NCI-H2171 (cell line): ENCODE measurements at regions not wholly inside any gene's neighbourhood (a gene's known extent, or its start where the extent isn't known, plus 50 kb on each side); places are given as distances from the start of the nearest gene placed in this dataset.

Source experiments
- DNase-seq: peaks from one replicate; lab custom pipeline; 2025; lab: John Stamatoyannopoulos, UW

- no peak for DNase-seq
Measured at GRCh38 chr18:5640939-5641338, 97.1 kb upstream of the EPB41L3 start.

DNA sequence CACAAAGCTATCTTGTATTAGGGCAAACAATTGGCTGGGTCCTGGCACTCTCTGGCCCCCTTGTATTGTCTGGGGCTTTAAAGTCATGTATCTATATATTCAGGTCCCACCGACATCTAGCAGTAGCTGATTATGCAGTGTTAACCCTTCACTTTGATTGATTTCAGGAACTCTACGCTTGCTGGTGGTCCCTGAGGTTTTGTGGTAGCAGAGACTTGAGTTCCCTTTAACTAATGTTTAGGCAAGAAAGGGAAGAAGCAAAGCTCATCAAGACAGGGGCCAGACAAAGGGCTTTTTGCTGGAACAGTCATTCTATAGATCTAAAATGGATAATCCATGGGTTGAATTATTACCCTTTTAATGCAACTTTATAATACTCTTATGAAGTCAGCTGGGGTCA, 95.3 kb upstream of the EPB41L3 start:
- DNase-seq, result no peak

GRCh38 chr18:5632041-5632440, 88.2 kb upstream of the EPB41L3 start:
- DNase-seq, result no peak

- no peak for DNase-seq
Measured at GRCh38 chr18:5630900-5631413, 87.2 kb upstream of the EPB41L3 start.

DNA sequence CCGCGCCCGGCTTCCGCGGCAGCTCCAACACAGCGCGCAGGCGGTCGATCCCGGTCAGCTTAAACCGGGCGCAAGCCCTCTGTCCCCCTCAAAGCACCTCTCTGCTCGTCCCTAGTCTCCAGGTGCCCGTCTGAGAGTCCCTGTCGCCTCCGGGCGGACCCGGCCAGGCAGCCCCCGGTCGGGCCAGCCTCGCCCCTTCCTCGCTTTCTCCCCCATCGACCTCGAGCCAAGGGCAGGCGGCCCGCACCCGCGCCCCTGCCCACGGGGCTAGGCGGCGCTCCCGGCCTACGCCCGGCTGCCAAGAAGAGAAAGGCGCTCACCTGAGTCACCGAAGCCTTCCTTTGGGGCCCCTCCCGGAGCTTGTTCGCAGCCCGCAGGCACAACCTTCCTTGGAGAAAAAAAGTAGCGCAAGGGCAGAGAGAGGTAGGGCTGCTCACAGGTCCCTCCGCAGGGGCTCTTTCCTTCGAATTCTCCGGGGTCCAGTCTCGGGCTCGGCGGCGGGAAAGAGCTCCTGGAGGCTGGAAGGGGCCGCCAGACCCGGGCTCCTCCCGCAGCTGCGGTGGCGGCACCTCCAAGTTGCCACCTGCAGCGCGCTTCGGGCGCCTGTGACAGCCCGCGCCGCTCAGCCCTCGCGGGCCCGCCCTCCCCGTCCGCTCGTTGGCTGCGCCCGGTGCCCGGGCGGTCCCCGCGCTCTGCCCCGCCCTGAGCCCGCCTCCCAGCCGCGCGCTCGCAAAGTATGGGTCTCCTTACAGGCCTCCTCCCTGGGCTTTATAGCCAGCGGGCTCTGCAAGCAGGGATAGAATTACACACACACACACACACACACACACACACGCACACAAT, 86.5 kb upstream of the EPB41L3 start:
- peak; percentile 85 for DNase-seq

- peak; percentile 37 for DNase-seq
Measured at GRCh38 chr18:5628512-5629255, 84.9 kb upstream of the EPB41L3 start.

DNA sequence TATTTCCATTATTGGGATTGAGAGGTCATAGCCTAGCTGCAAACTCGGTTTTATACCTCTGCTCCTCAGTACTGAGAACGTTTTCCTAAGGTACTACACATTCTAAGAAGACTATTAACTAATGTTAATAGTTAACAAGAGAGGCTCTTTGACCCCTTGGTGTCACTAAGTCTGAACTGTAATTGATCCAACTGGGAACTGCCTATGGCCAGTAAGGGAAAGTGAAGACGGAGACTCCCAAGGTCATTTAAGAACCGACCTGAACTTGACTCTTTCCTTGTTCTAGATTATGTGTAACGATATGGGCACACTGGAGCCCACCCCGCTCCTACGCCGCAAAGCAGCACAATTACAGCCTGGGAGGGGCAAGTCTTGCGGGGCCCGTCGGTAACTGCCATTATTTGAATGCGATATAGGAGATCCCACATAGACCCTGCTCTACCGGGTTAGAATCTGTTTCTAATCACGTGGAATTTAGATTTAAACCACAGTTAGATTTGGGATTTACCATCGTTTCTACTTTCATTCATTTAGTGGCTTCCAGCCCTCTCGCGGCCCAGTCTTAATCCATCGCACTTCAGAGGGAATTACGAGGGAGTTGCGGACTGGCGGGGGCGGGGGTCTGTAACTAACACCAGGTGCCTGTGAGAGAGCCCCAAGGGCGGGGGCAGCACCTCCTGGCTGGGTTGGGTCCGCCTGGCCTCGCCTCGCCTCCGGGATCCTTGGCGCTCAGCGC, 84.1 kb upstream of the EPB41L3 start:
- DNase-seq, result no peak

- DNase-seq, result no peak
Measured at GRCh38 chr18:5626130-5626880, 82.5 kb upstream of the EPB41L3 start.

DNA sequence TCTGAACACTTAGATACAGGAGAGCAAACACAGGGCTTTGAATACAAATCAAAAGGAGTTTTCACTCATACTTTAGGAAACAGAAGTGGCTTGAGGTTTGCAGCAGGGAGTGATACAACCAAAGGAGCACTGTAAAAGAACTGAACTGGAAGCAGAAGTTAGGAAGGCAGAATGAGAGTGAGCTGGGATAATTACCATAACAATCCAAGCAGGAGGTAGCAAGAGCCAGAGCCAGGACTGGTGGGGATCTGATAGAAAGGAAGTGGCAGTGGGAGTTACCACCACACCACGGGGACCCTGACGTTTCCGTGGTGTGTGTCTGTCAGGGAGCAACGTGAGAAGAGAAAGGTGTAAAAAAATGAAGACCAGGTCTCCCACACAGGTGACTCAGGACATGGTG, 81.3 kb upstream of the EPB41L3 start:
- DNase-seq, result no peak

DNA sequence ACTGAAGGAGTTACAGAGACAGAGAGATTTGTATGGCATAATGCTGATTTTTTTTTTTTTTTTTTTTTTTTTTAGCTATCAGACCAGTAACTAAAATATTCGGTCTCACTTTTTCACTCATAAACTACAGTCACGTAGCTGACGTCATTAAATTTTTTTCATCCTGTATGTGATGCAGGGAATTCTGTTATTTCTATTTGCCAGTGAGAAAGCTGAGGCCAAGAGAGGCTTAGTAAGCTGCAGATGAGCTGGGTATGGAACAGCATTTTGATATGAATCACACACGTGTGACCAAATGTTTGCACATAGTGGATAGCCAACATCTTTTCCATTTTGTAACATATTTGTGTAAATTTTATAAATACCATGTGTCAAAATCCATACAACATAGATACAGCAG, 79.1 kb upstream of the EPB41L3 start:
- no peak for DNase-seq

DNA sequence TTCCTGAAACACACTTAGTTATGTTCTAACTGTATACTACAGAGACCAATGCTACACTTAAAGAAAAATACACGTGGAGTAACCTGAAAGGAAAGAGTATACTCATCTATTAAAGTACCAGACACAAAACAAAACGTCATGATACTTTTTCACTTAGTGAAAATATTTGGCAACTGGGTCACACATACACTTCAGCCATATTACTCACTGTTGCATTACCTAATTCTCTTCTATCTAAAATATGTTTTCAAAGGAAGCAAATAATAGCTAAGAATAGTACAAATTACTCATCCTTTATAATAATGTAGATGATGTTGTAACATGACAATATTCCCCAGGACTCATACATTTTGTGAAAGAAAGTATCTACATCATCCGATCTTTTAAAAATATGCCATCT, 76.5 kb upstream of the EPB41L3 start:
- no peak for DNase-seq

DNA sequence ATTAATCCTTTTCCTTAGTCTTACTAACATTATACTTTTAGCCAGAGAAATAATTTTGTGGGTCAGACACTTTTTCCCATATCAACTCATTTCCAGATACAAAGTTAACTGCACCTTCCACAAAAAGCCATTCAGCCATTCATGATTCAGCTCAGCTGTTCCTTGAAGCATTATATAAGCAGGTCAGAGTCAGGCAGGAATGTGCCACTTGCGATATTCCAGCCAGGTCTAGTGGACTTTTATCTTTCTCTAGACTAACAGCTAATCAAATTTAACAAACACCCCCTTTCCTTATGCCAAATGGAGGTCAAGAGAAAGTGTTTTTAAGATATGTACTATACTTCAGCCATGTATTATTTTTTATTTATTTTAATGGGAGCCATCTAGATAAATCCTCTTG, 75.6 kb upstream of the EPB41L3 start:
- DNase-seq, result no peak

GRCh38 chr18:5618047-5618688, 74.4 kb upstream of the EPB41L3 start:
- DNase-seq, result no peak

- DNase-seq, result no peak
Measured at GRCh38 chr18:5611221-5611620, 67.4 kb upstream of the EPB41L3 start.

- DNase-seq, result no peak
Measured at GRCh38 chr18:5608846-5609245, 65.0 kb upstream of the EPB41L3 start.

DNA sequence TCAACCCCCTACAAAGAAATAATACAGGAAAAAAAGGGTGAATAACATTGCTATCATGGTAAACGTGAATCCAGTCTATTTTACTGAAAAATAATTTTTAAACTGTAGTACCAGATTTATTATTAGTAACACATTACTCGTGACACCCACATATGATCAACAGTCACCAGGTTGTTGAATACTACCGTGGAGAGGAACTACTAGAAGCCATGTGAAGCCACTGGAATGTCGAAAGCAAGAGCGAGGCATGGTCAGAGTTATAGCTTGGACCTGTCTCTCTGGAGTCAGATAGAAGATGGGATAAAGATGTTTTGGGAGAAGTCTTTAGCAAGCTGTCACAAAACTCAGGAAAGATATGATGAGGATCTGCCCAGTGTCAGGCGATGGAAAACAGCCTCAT, 63.2 kb upstream of the EPB41L3 start:
- DNase-seq, result no peak

- DNase-seq, result no peak
Measured at GRCh38 chr18:5604778-5605177, 61.0 kb upstream of the EPB41L3 start.

DNA sequence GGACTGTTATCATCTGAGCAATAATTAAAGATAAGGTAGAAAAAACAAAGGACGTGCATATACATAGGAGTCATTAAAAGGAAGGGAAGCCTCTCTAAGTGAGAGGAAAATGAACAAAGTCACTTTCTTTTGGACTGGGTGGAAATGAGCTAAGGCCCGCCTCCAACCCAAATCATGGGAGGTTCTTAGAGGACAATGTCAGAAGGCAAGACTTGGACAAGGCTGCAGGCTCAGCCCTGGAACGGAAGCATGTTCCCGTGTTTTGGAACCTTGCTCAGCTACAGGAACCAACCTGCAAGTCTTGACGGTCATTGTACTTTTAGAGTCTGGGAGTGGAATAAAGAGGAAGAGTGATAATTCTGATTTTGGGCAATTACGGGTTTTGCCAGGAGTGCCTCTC, 59.4 kb upstream of the EPB41L3 start:
- DNase-seq, result no peak

DNA sequence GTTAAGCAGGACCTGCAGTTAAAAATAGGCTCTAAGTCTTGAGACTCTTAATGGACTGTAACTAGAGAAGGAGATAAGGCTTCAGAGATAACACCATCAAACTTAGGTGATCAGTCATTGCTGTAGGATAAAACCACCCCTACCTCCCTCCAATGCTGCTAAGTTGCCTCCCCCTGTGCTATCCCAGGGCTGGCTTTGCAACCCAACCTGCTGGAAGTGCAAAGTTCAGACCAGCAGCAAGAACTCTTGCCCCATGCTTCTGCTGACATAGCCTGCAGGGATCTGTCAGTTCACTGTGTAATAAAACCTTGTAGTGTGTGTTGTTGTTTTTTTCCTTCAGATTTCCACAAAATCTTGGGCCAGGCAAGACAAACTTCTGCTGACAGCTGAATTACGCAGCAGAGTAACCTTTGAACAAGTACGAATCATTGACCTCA, 57.4 kb upstream of the EPB41L3 start:
- no peak for DNase-seq

- peak; percentile 9 for DNase-seq
Measured at GRCh38 chr18:5600378-5601071, 56.7 kb upstream of the EPB41L3 start.

- no peak for DNase-seq
Measured at GRCh38 chr18:5596585-5596984, 52.8 kb upstream of the EPB41L3 start.
